GM23248 (cell line): ENCODE measurements at regions not wholly inside any gene's neighbourhood (a gene's known extent, or its start where the extent isn't known, plus 50 kb on each side); places are given as distances from the start of the nearest gene placed in this dataset.

ENCODE experiments used
- DNase-seq: peaks from one replicate; pipeline ENCODE4 v3.0.0-alpha.2; 2015
- H2AFZ ChIP-seq: fragments of 200-600 bp; sonication (generic); 2 replicates; pipeline ENCODE4 v1.6.1; 2016; ENCODE audit warnings: antibody characterized with exemption
- H3F3A ChIP-seq: fragments of 200-600 bp; sonication (generic); 2 replicates; pipeline ENCODE4 v1.6.1; 2016; ENCODE audit warnings: mild to moderate bottlenecking, antibody characterized with exemption, mixed run types; ENCODE audit not compliant: insufficient read depth
- H3K27ac ChIP-seq: fragments of 200-600 bp; sonication (generic); 2 replicates; pipeline ENCODE4 v1.5.1; 2016; ENCODE audit warnings: mild to moderate bottlenecking
- H3K27me3 ChIP-seq: fragments of 200-600 bp; sonication (generic); replicated peaks from 2 replicates; pipeline ENCODE4 v1.6.1; 2016; ENCODE audit warnings: mild to moderate bottlenecking; ENCODE audit not compliant: insufficient read depth
- H3K36me3 ChIP-seq: fragments of 200-600 bp; sonication (generic); 2 replicates; pipeline ENCODE4 v1.6.1; 2016; ENCODE audit warnings: low read depth, mild to moderate bottlenecking
- H3K4me1 ChIP-seq: fragments of 200-600 bp; sonication (generic); 2 replicates; pipeline ENCODE4 v1.6.1; 2016; ENCODE audit warnings: mild to moderate bottlenecking; ENCODE audit not compliant: insufficient read depth
- H3K4me2 ChIP-seq: fragments of 200-600 bp; sonication (generic); one replicate; pipeline ENCODE4 v1.6.1; 2016; ENCODE audit warnings: mild to moderate bottlenecking; ENCODE audit not compliant: unreplicated experiment
- H3K4me3 ChIP-seq: fragments of 200-600 bp; sonication (generic); 2 replicates; pipeline ENCODE4 v1.5.1; 2016; ENCODE audit warnings: mild to moderate bottlenecking
- H3K79me2 ChIP-seq: fragments of 200-600 bp; sonication (generic); 2 replicates; pipeline ENCODE4 v1.6.1; 2016; ENCODE audit warnings: mild to moderate bottlenecking; ENCODE audit not compliant: insufficient read depth
- H3K9ac ChIP-seq: fragments of 200-600 bp; sonication (generic); 2 replicates; pipeline ENCODE4 v1.6.1; 2016; ENCODE audit warnings: mild to moderate bottlenecking
- H3K9me2 ChIP-seq: fragments of 200-600 bp; sonication (generic); 2 replicates; pipeline ENCODE4 v1.6.1; 2016; ENCODE audit warnings: mixed run types, mild to moderate bottlenecking, moderate library complexity; ENCODE audit not compliant: insufficient read depth
- H3K9me3 ChIP-seq: fragments of 200-600 bp; sonication (generic); one replicate; pipeline ENCODE4 v1.6.1; 2017; ENCODE audit warnings: low read depth
- H4K20me1 ChIP-seq: fragments of 200-600 bp; sonication (generic); 2 replicates; pipeline ENCODE4 v1.6.0; 2016; ENCODE audit not compliant: insufficient read depth
- EZH2 ChIP-seq: fragments of 200-600 bp; sonication (generic); IDR thresholded peaks from 2 replicates; pipeline ENCODE4 v1.6.1; 2018; ENCODE audit warnings: antibody characterized with exemption, mild to moderate bottlenecking; ENCODE audit not compliant: insufficient read depth, poor library complexity, severe bottlenecking
- EZH2phosphoT487 ChIP-seq: fragments of 200-600 bp; sonication (generic); IDR thresholded peaks from 2 replicates; pipeline ENCODE4 v1.6.1; 2018; ENCODE audit warnings: antibody characterized with exemption, moderate library complexity, mild to moderate bottlenecking, low read depth; ENCODE audit not compliant: insufficient read depth
- WGBS, 2 experiments: methylation state at CpG; one replicate each; pipeline ENCODE4 v1.1.6; 2015 to 2017; ENCODE audit warnings: low lambda C conversion rate in 2 of 2, low coverage in 1 of 2; ENCODE audit errors: missing lambda C conversion rate in 2 of 2; 5-methylcytosine and 5-hydroxymethylcytosine counted together
- in situ Hi-C: fragments of 300-500 bp; cut with MboI; formaldehyde crosslinking; loops from 2 replicates; pipeline ENCODE4 v1.15.0; 2020

DNA sequence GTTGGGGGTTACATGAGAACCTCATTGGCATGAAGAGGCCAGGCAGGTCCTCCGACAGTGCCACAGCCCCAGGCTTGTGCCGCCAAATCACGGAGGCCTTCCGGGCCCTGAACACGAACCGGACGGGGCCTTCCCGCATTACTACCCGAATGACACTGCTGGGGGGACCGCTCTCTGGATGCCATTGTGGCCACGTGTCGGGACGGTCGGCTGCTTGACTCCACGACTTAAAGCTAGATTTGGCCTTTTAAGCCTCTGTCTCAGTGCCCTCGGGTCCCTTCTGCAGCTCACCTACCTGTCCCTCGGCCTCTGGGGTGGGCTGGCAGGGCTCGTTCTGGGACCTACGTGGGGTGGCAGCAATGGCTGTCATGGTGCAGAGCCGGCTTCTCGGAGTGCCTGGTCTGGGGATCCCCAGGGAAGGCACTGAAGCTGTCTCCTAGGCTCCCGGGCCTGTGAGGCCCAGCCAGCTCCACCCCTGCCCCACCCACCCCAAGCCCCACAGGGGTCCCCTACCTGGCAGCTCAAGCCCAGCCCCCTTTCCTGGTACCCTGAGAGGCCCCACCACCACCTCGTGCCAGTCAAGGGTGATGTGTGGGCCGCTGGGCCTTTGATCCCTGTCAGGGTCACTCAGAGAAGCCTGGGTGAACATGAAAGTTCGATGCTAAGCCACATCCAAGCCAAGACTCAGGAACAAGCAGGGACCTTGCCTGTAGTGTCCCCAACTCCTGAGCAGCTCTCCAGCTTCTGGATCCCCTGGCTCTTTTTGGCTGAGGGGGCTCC lies 245.8 kb upstream of the SGCG start:
- Histone ChIP-seq H2AFZ (no peak overlapping the region), H3K4me2 (no peak overlapping the region), H3K36me3 (no peaks in the 10 kb centered on the region), H3K4me1 (no peaks in the 10 kb centered on the region), H3F3A (no peaks in the 10 kb centered on the region), H3K9me2 (no peaks in the 10 kb centered on the region), H3K27me3 (no peaks in the 10 kb centered on the region), H4K20me1 (no peaks in the 10 kb centered on the region), H3K9me3 (no peaks in the 10 kb centered on the region), H3K9ac (no peak overlapping the region), H3K79me2 (no peaks in the 10 kb centered on the region), H3K4me3 (no peak overlapping the region), H3K27ac (no peak overlapping the region)
- 77 to 80% methylated on average over 22 to 25 of the region's 25 CpGs for WGBS, 2 experiments
- no peak for DNase-seq
- TF ChIP-seq EZH2phosphoT487: no peak
- TF ChIP-seq EZH2: no peak
- in situ Hi-C loops: no loop called here

GRCh38 chr13:22936228-22936627 lies 244.6 kb upstream of the SGCG start:
- Histone ChIP-seq H3K9ac (no peak overlapping the region), H3K79me2 (no peaks in the 10 kb centered on the region), H3K9me3 (no peaks in the 10 kb centered on the region), H3K36me3 (no peaks in the 10 kb centered on the region), H3K27ac (no peak overlapping the region), H3K27me3 (no peaks in the 10 kb centered on the region), H3F3A (no peaks in the 10 kb centered on the region), H3K9me2 (no peaks in the 10 kb centered on the region), H2AFZ (no peak overlapping the region), H4K20me1 (no peaks in the 10 kb centered on the region), H3K4me3 (no peak overlapping the region), H3K4me2 (no peak overlapping the region), H3K4me1 (no peaks in the 10 kb centered on the region)
- DNase-seq: no peak
- in situ Hi-C loops: no loop called here
- TF ChIP-seq EZH2phosphoT487 (no peak), EZH2 (no peak)
- 46 to 51% methylated on average over 11 of the region's 11 CpGs for WGBS, 2 experiments

GRCh38 chr13:22937241-22937640 lies 243.5 kb upstream of the SGCG start:
- Histone ChIP-seq H3K4me3 (no peak overlapping the region), H3K4me2 (no peak overlapping the region), H3K9me2 (no peaks in the 10 kb centered on the region), H3F3A (no peaks in the 10 kb centered on the region), H3K36me3 (no peaks in the 10 kb centered on the region), H3K27ac (no peak overlapping the region), H3K79me2 (no peaks in the 10 kb centered on the region), H2AFZ (no peak overlapping the region), H3K9ac (no peak overlapping the region), H3K9me3 (no peaks in the 10 kb centered on the region), H4K20me1 (no peaks in the 10 kb centered on the region), H3K27me3 (no peaks in the 10 kb centered on the region), H3K4me1 (no peaks in the 10 kb centered on the region)
- TF ChIP-seq EZH2 (no peak), EZH2phosphoT487 (no peak)
- 77 to 80% methylated on average over 13 of the region's 13 CpGs for WGBS, 2 experiments
- DNase-seq: no peak
- in situ Hi-C loops: no loop called here

GRCh38 chr13:22937953-22938352 lies 242.8 kb upstream of the SGCG start:
- Histone ChIP-seq H3K4me1 (no peaks in the 10 kb centered on the region), H3K79me2 (no peaks in the 10 kb centered on the region), H3K27ac (no peak overlapping the region), H3K27me3 (no peaks in the 10 kb centered on the region), H4K20me1 (no peaks in the 10 kb centered on the region), H3K4me3 (no peak overlapping the region), H3F3A (no peaks in the 10 kb centered on the region), H3K9me3 (no peaks in the 10 kb centered on the region), H3K36me3 (no peaks in the 10 kb centered on the region), H3K4me2 (no peak overlapping the region), H3K9me2 (no peaks in the 10 kb centered on the region), H2AFZ (no peak overlapping the region), H3K9ac (no peak overlapping the region)
- in situ Hi-C loops: no loop called here
- 32 to 34% methylated on average over 5 of the region's 5 CpGs for WGBS, 2 experiments
- TF ChIP-seq EZH2: no peak
- TF ChIP-seq EZH2phosphoT487: no peak
- DNase-seq: no peak
